ENCODE measurements at regions not wholly inside any gene's neighbourhood (a gene's known extent, or its start where the extent isn't known, plus 50 kb on each side); places are given as distances from the start of the nearest gene placed in this dataset.

- peaks cover 2% of the 10 kb centered on the region; the same call in 1 of the 2 replicates for H3K9me3 ChIP-seq (ENCODE audit: insufficient read depth, low read depth, low read length)
- peak overlapping the region; percentile 94 for H3K4me2 ChIP-seq (ENCODE audit: low read depth, low read length, poor library complexity, severe bottlenecking)
- peak overlapping the region; percentile 68 for H3K4me3 ChIP-seq (ENCODE audit: low read length, poor library complexity, severe bottlenecking)
- peak; percentile 49 for TF ChIP-seq CTCF (conservative IDR thresholded peaks at IDR 0.05; ENCODE audit: low read length)
- TF ChIP-seq EZH2phosphoT487 (IDR thresholded peaks at IDR 0.05; ENCODE audit: borderline replicate concordance): no peak
- H3K4me1 ChIP-seq (ENCODE audit: insufficient read depth, low read length, poor library complexity, severe bottlenecking): peaks cover 44% of the 10 kb centered on the region
- H3K79me2 ChIP-seq (ENCODE audit: insufficient read depth, low read length): peaks cover 52% of the 10 kb centered on the region
- H3K36me3 ChIP-seq (ENCODE audit: insufficient read depth, low read length): peaks cover 48% of the 10 kb centered on the region; the same call in 1 of the 2 replicates
- no peaks in the 10 kb centered on the region for H3K9me2 ChIP-seq (replicated peaks; ENCODE audit: low read depth, low read length)
- no peaks in the 10 kb centered on the region for H3K27me3 ChIP-seq (ENCODE audit: insufficient read depth, low read length, poor library complexity, severe bottlenecking)
- no peaks in the 10 kb centered on the region for H3F3A ChIP-seq (ENCODE audit: low read depth)
- no peak overlapping the region for H2AFZ ChIP-seq (ENCODE audit: low read length)
- H4K20me1 ChIP-seq (ENCODE audit: insufficient read depth, low read length, poor library complexity, severe bottlenecking): peaks cover 18% of the 10 kb centered on the region
- peak overlapping the region; percentile 68 for H3K9ac ChIP-seq (ENCODE audit: low read depth, low read length, poor library complexity, severe bottlenecking)
Measured at GRCh38 chr12:124466216-124467128, 100.9 kb downstream of the NCOR2 start.

- Histone ChIP-seq H3F3A (ENCODE audit: low read depth) (no peaks in the 10 kb centered on the region), H3K27me3 (ENCODE audit: insufficient read depth, low read length, poor library complexity, severe bottlenecking) (no peaks in the 10 kb centered on the region), H3K4me1 (ENCODE audit: insufficient read depth, low read length, poor library complexity, severe bottlenecking) (peaks cover 44% of the 10 kb centered on the region), H4K20me1 (ENCODE audit: insufficient read depth, low read length, poor library complexity, severe bottlenecking) (peaks cover 23% of the 10 kb centered on the region), H3K4me2 (ENCODE audit: low read depth, low read length, poor library complexity, severe bottlenecking) (peak overlapping the region; percentile 94), H3K36me3 (ENCODE audit: insufficient read depth, low read length) (peaks cover 43% of the 10 kb centered on the region; the same call in 1 of the 2 replicates), H2AFZ (ENCODE audit: low read length) (no peak overlapping the region), H3K79me2 (ENCODE audit: insufficient read depth, low read length) (peaks cover 58% of the 10 kb centered on the region), H3K9me2 (replicated peaks; ENCODE audit: low read depth, low read length) (no peaks in the 10 kb centered on the region), H3K9ac (ENCODE audit: low read depth, low read length, poor library complexity, severe bottlenecking) (peak overlapping the region; percentile 66), H3K9me3 (ENCODE audit: insufficient read depth, low read depth, low read length) (peaks cover 2% of the 10 kb centered on the region; the same call in 1 of the 2 replicates), H3K4me3 (ENCODE audit: low read length, poor library complexity, severe bottlenecking) (peak overlapping the region; percentile 68)
- TF ChIP-seq EZH2phosphoT487 (IDR thresholded peaks at IDR 0.05; ENCODE audit: borderline replicate concordance) (no peak), CTCF (conservative IDR thresholded peaks at IDR 0.05; ENCODE audit: low read length) (no peak)
Measured at GRCh38 chr12:124465473-124465872, 101.9 kb downstream of the NCOR2 start.

- TF ChIP-seq CTCF (conservative IDR thresholded peaks at IDR 0.05; ENCODE audit: low read length) (no peak), EZH2phosphoT487 (IDR thresholded peaks at IDR 0.05; ENCODE audit: borderline replicate concordance) (no peak)
- H3K36me3 ChIP-seq (ENCODE audit: insufficient read depth, low read length): peaks cover 44% of the 10 kb centered on the region; the same call in 1 of the 2 replicates
- no peak overlapping the region for H2AFZ ChIP-seq (ENCODE audit: low read length)
- peaks cover 44% of the 10 kb centered on the region for H3K4me1 ChIP-seq (ENCODE audit: insufficient read depth, low read length, poor library complexity, severe bottlenecking)
- peaks cover 23% of the 10 kb centered on the region for H4K20me1 ChIP-seq (ENCODE audit: insufficient read depth, low read length, poor library complexity, severe bottlenecking)
- peaks cover 2% of the 10 kb centered on the region; the same call in 1 of the 2 replicates for H3K9me3 ChIP-seq (ENCODE audit: insufficient read depth, low read depth, low read length)
- no peaks in the 10 kb centered on the region for H3K27me3 ChIP-seq (ENCODE audit: insufficient read depth, low read length, poor library complexity, severe bottlenecking)
- no peak overlapping the region for H3K9ac ChIP-seq (ENCODE audit: low read depth, low read length, poor library complexity, severe bottlenecking)
- no peak overlapping the region for H3K4me3 ChIP-seq (ENCODE audit: low read length, poor library complexity, severe bottlenecking)
- H3K4me2 ChIP-seq (ENCODE audit: low read depth, low read length, poor library complexity, severe bottlenecking): peak overlapping the region; percentile 94
- H3K79me2 ChIP-seq (ENCODE audit: insufficient read depth, low read length): peaks cover 62% of the 10 kb centered on the region
- no peaks in the 10 kb centered on the region for H3F3A ChIP-seq (ENCODE audit: low read depth)
- no peaks in the 10 kb centered on the region for H3K9me2 ChIP-seq (replicated peaks; ENCODE audit: low read depth, low read length)
Measured at GRCh38 chr12:124464830-124465229, 102.6 kb downstream of the NCOR2 start.

Data from Loucy (cell line).